Activated T-helper 1 cell treated with anti-CD3 and anti-CD28 coated beads, Interleukin-2, amount 50 U/mL, for 16 hours (primary cell): ENCODE measurements at regions not wholly inside any gene's neighbourhood (a gene's known extent, or its start where the extent isn't known, plus 50 kb on each side); places are given as distances from the start of the nearest gene placed in this dataset.
"Not testable (repeated sequence)": the region's sequence is repeated elsewhere in the genome, so short reads cannot be mapped to it uniquely, and the experiment has no call there.

Experiments used
- DNase-seq, 2 donors: peaks; one replicate each; pipeline ENCODE4 v3.0.0-alpha.2; 2020; ENCODE audit warnings: low read depth in 1 of 2, low spot score in 1 of 2

GRCh38 chr20:56916345-56916622 lies 287.2 kb downstream of the TFAP2C start:
- DNase-seq, result no peak

- not testable (repeated sequence) for DNase-seq
These were observed 290.9 kb downstream of the TFAP2C start for GRCh38 chr20:56920041-56920440.

GRCh38 chr20:56922497-56922896 lies 293.4 kb downstream of the TFAP2C start:
- no peak for DNase-seq

GRCh38 chr20:56924292-56925081 lies 295.4 kb downstream of the TFAP2C start:
- no peak for DNase-seq

GRCh38 chr20:56925082-56925830 lies 296.1 kb downstream of the TFAP2C start:
- DNase-seq, result no peak

- no peak for DNase-seq
These were observed 296.7 kb downstream of the TFAP2C start for GRCh38 chr20:56925831-56926170.

GRCh38 chr20:56926501-56926900 lies 297.4 kb downstream of the TFAP2C start:
- DNase-seq, result no peak

GRCh38 chr20:56927127-56927526 lies 298.0 kb downstream of the TFAP2C start:
- no peak for DNase-seq

GRCh38 chr20:56928007-56928406 lies 298.9 kb downstream of the TFAP2C start:
- DNase-seq, result no peak

GRCh38 chr20:56929606-56930005 lies 300.5 kb downstream of the TFAP2C start:
- DNase-seq, result no peak

GRCh38 chr20:56930876-56931275 lies 301.8 kb downstream of the TFAP2C start:
- no peak for DNase-seq

- DNase-seq, result no peak
These were observed 303.6 kb downstream of the TFAP2C start for GRCh38 chr20:56932575-56933330.

- DNase-seq, result no peak
These were observed 304.2 kb downstream of the TFAP2C start for GRCh38 chr20:56933331-56933698.

- no peak for DNase-seq
These were observed 305.8 kb downstream of the TFAP2C start for GRCh38 chr20:56934888-56935287.

GRCh38 chr20:56940466-56940865 lies 311.4 kb downstream of the TFAP2C start:
- DNase-seq, result no peak

GRCh38 chr20:56941101-56941686 lies 312.1 kb downstream of the TFAP2C start:
- no peak for DNase-seq

GRCh38 chr20:56943946-56944945 lies 315.1 kb downstream of the TFAP2C start:
- no peak for DNase-seq

GRCh38 chr20:56945057-56945456 lies 316.0 kb downstream of the TFAP2C start:
- DNase-seq, result no peak

GRCh38 chr20:56945901-56946300 lies 316.8 kb downstream of the TFAP2C start:
- no peak for DNase-seq

GRCh38 chr20:56949318-56949717 lies 317.1 kb downstream of the BMP7 start:
- DNase-seq, result no peak
